Endodermal cell (in vitro differentiated cells): ENCODE measurements at regions not wholly inside any gene's neighbourhood (a gene's known extent, or its start where the extent isn't known, plus 50 kb on each side); places are given as distances from the start of the nearest gene placed in this dataset.
A peak's percentile ranks its signal among the peaks of the same experiment; 100 is the strongest.

ENCODE experiments used
- DNase-seq: peaks from one replicate; pipeline ENCODE4 v3.0.0-alpha.2; 2017
- H3K27ac ChIP-seq: 2 replicates; pipeline ENCODE4 v1.5.1; 2013; ENCODE audit warnings: mild to moderate bottlenecking, low read depth, low read length, moderate library complexity
- H3K27me3 ChIP-seq: 2 replicates; pipeline ENCODE4 v1.6.1; 2013; ENCODE audit warnings: mild to moderate bottlenecking, low read length, moderate library complexity; ENCODE audit not compliant: insufficient read depth, control insufficient read depth, poor library complexity, severe bottlenecking
- H3K36me3 ChIP-seq: 2 replicates; pipeline ENCODE4 v1.7.0; 2013; ENCODE audit warnings: mild to moderate bottlenecking, low read length, moderate library complexity; ENCODE audit not compliant: control insufficient read depth, insufficient read depth
- H3K4me1 ChIP-seq: one replicate; pipeline ENCODE4 v1.7.0; 2013; ENCODE audit warnings: low read length; ENCODE audit not compliant: control insufficient read depth, insufficient read depth
- H3K4me3 ChIP-seq: 2 replicates; pipeline ENCODE4 v1.5.1; 2013; ENCODE audit warnings: mild to moderate bottlenecking, low read length, moderate library complexity
- H3K9ac ChIP-seq: 2 replicates; pipeline ENCODE4 v1.6.1; 2013; ENCODE audit warnings: mild to moderate bottlenecking, low read length, moderate library complexity; ENCODE audit not compliant: poor library complexity, severe bottlenecking; ENCODE audit errors: extremely low read depth
- H3K9me3 ChIP-seq: 2 replicates; pipeline ENCODE4 v1.6.1; 2013; ENCODE audit warnings: mild to moderate bottlenecking, low read length, moderate library complexity; ENCODE audit not compliant: control insufficient read depth
- H3K27ac Mint-ChIP-seq: 2 replicates; pipeline ENCODE4 v1.8.0; 2020; ENCODE audit warnings: mixed read lengths
- H3K27me3 Mint-ChIP-seq: 2 replicates; pipeline ENCODE4 v1.8.0; 2021; ENCODE audit warnings: mild to moderate bottlenecking, mixed read lengths; ENCODE audit not compliant: insufficient read depth
- H3K36me3 Mint-ChIP-seq: 2 replicates; pipeline ENCODE4 v1.8.0; 2020; ENCODE audit warnings: low read depth, mixed read lengths
- H3K4me1 Mint-ChIP-seq: 2 replicates; pipeline ENCODE4 v1.8.0; 2020; ENCODE audit warnings: mixed read lengths
- H3K4me3 Mint-ChIP-seq: 2 replicates; pipeline ENCODE4 v1.8.0; 2020; ENCODE audit warnings: mild to moderate bottlenecking, moderate library complexity, mixed read lengths
- H3K9me3 Mint-ChIP-seq: 2 replicates; pipeline ENCODE4 v1.8.0; 2020; ENCODE audit warnings: mild to moderate bottlenecking, mixed read lengths
- CTCF ChIP-seq: fragments of 200-600 bp; sonication (generic); conservative IDR thresholded peaks from 2 replicates; pipeline ENCODE4 v1.5.0; 2021; ENCODE audit warnings: antibody characterized with exemption, mild to moderate bottlenecking
- WGBS, 2 experiments: methylation state at CpG; one replicate each; pipeline versions ENCODE4 v1.1.5 to v1.1.7; 2013; ENCODE audit warnings: missing lambda C conversion rate in 2 of 2, mixed read lengths in 1 of 2; ENCODE audit not compliant: insufficient coverage in 1 of 2, insufficient read length in 1 of 2; 5-methylcytosine and 5-hydroxymethylcytosine counted together

GRCh38 chr1:187645651-187646050 is 816.9 kb downstream of the PLA2G4A start:
- Mint-ChIP-seq H3K27me3 (no peaks in the 10 kb centered on the region), H3K27ac (no peak overlapping the region), H3K36me3 (no peaks in the 10 kb centered on the region), H3K4me1 (no peaks in the 10 kb centered on the region), H3K9me3 (peaks cover 2% of the 10 kb centered on the region), H3K4me3 (no peak overlapping the region)
- no peak for TF ChIP-seq CTCF
- DNase-seq: no peak
- H3K9me3 ChIP-seq: peaks cover 10% of the 10 kb centered on the region
- H3K9ac ChIP-seq: no peak overlapping the region
- H3K4me3 ChIP-seq: no peak overlapping the region
- no peaks in the 10 kb centered on the region for H3K36me3 ChIP-seq
- H3K27me3 ChIP-seq: no peaks in the 10 kb centered on the region
- WGBS, 2 experiments: 76 to 95% methylated on average over 2 of the region's 2 CpGs
- H3K27ac ChIP-seq: no peak overlapping the region
- no peaks in the 10 kb centered on the region for H3K4me1 ChIP-seq

GRCh38 chr1:187646536-187647107 is 817.9 kb downstream of the PLA2G4A start:
- DNase-seq: no peak
- Histone ChIP-seq H3K4me1 (no peaks in the 10 kb centered on the region), H3K27ac (no peak overlapping the region), H3K9ac (no peak overlapping the region), H3K27me3 (no peaks in the 10 kb centered on the region), H3K4me3 (no peak overlapping the region), H3K9me3 (peaks cover under 1% of the 10 kb centered on the region), H3K36me3 (no peaks in the 10 kb centered on the region)
- Mint-ChIP-seq H3K27me3 (no peaks in the 10 kb centered on the region), H3K27ac (no peak overlapping the region), H3K9me3 (no peaks in the 10 kb centered on the region), H3K4me1 (no peaks in the 10 kb centered on the region), H3K36me3 (no peaks in the 10 kb centered on the region), H3K4me3 (no peak overlapping the region)
- no peak for TF ChIP-seq CTCF
- 94 to 100% methylated on average over 1 to 4 of the region's 4 CpGs for WGBS, 2 experiments

GRCh38 chr1:187648091-187648490 is 819.3 kb downstream of the PLA2G4A start:
- no peak overlapping the region for H3K9ac ChIP-seq
- H3K4me1 Mint-ChIP-seq: no peaks in the 10 kb centered on the region
- no peak overlapping the region for H3K27ac ChIP-seq
- no peak for TF ChIP-seq CTCF
- H3K4me3 Mint-ChIP-seq: no peak overlapping the region
- H3K4me3 ChIP-seq: no peak overlapping the region
- WGBS, 2 experiments: 100% methylated on average over 1 of the region's 2 CpGs; no CpG with 5 or more reads in 1 of the 2 experiments
- no peaks in the 10 kb centered on the region for H3K9me3 Mint-ChIP-seq
- no peaks in the 10 kb centered on the region for H3K36me3 Mint-ChIP-seq
- H3K4me1 ChIP-seq: no peaks in the 10 kb centered on the region
- H3K27me3 Mint-ChIP-seq: no peaks in the 10 kb centered on the region
- no peaks in the 10 kb centered on the region for H3K9me3 ChIP-seq
- H3K36me3 ChIP-seq: no peaks in the 10 kb centered on the region
- H3K27ac Mint-ChIP-seq: peak overlapping the region; percentile 55
- H3K27me3 ChIP-seq: no peaks in the 10 kb centered on the region
- DNase-seq: no peak
